ENCODE measurements at regions not wholly inside any gene's neighbourhood (a gene's known extent, or its start where the extent isn't known, plus 50 kb on each side); places are given as distances from the start of the nearest gene placed in this dataset.

- Histone ChIP-seq H3K36me3 (ENCODE audit: control insufficient read depth in 5 of 5, insufficient read depth in 5 of 5, low read length in 5 of 5) (no peaks in the 10 kb centered on the region), H3K27ac (ENCODE audit: low read depth, low read length) (no peak overlapping the region), H3K4me1 (ENCODE audit: control insufficient read depth in 5 of 5, insufficient read depth in 5 of 5, low read length in 5 of 5) (no peaks in the 10 kb centered on the region), H3K4me3 (ENCODE audit: low read depth in 1 of 5, low read length in 5 of 5) (no peak overlapping the region), H3K9me3 (ENCODE audit: control insufficient read depth in 5 of 5, low read length in 5 of 5) (peaks cover 0 to 5% (median 0%) of the 10 kb centered on the region in 5 donors), H3K27me3 (ENCODE audit: control insufficient read depth in 5 of 5, insufficient read depth in 4 of 5, low read length in 5 of 5) (no peaks in the 10 kb centered on the region), H3K9ac (ENCODE audit: low read length in 5 of 5) (no peak overlapping the region)
Measured at GRCh38 chr4:100042711-100043110, 92.6 kb upstream of the H2AZ1 start.

- Histone ChIP-seq H3K36me3 (ENCODE audit: control insufficient read depth in 5 of 5, insufficient read depth in 5 of 5, low read length in 5 of 5) (no peaks in the 10 kb centered on the region), H3K27me3 (ENCODE audit: control insufficient read depth in 5 of 5, insufficient read depth in 4 of 5, low read length in 5 of 5) (no peaks in the 10 kb centered on the region), H3K9ac (ENCODE audit: low read length in 5 of 5) (no peak overlapping the region), H3K4me1 (ENCODE audit: control insufficient read depth in 5 of 5, insufficient read depth in 5 of 5, low read length in 5 of 5) (no peaks in the 10 kb centered on the region), H3K27ac (ENCODE audit: low read depth, low read length) (no peak overlapping the region), H3K4me3 (ENCODE audit: low read depth in 1 of 5, low read length in 5 of 5) (no peak overlapping the region), H3K9me3 (ENCODE audit: control insufficient read depth in 5 of 5, low read length in 5 of 5) (peaks cover 0 to 5% (median 0%) of the 10 kb centered on the region in 5 donors)
Measured at GRCh38 chr4:100042235-100042634, 92.2 kb upstream of the H2AZ1 start.

- no peak overlapping the region for H3K4me3 ChIP-seq (ENCODE audit: low read depth in 1 of 5, low read length in 5 of 5)
- H3K9ac ChIP-seq (ENCODE audit: low read length in 5 of 5) = no peak overlapping the region
- H3K4me1 ChIP-seq (ENCODE audit: control insufficient read depth in 5 of 5, insufficient read depth in 5 of 5, low read length in 5 of 5) = no peaks in the 10 kb centered on the region
- H3K27me3 ChIP-seq (ENCODE audit: control insufficient read depth in 5 of 5, insufficient read depth in 4 of 5, low read length in 5 of 5) = no peaks in the 10 kb centered on the region
- no peak overlapping the region for H3K27ac ChIP-seq (ENCODE audit: low read depth, low read length)
- peaks cover 0 to 9% (median 0%) of the 10 kb centered on the region in 5 donors for H3K9me3 ChIP-seq (ENCODE audit: control insufficient read depth in 5 of 5, low read length in 5 of 5)
- no peaks in the 10 kb centered on the region for H3K36me3 ChIP-seq (ENCODE audit: control insufficient read depth in 5 of 5, insufficient read depth in 5 of 5, low read length in 5 of 5)
Measured at GRCh38 chr4:100041646-100042045, 91.6 kb upstream of the H2AZ1 start.

GRCh38 chr4:100034023-100034664 lies 84.1 kb upstream of the H2AZ1 start:
- Histone ChIP-seq H3K4me1 (ENCODE audit: control insufficient read depth in 5 of 5, insufficient read depth in 5 of 5, low read length in 5 of 5) (no peaks in the 10 kb centered on the region), H3K27me3 (ENCODE audit: control insufficient read depth in 5 of 5, insufficient read depth in 4 of 5, low read length in 5 of 5) (no peaks in the 10 kb centered on the region), H3K27ac (ENCODE audit: low read depth, low read length) (no peak overlapping the region), H3K36me3 (ENCODE audit: control insufficient read depth in 5 of 5, insufficient read depth in 5 of 5, low read length in 5 of 5) (no peaks in the 10 kb centered on the region), H3K4me3 (ENCODE audit: low read depth in 1 of 5, low read length in 5 of 5) (no peak overlapping the region), H3K9me3 (ENCODE audit: control insufficient read depth in 5 of 5, low read length in 5 of 5) (peaks cover 0 to 5% (median 0%) of the 10 kb centered on the region in 5 donors), H3K9ac (ENCODE audit: low read length in 5 of 5) (no peak overlapping the region)

- no peak overlapping the region for H3K27ac ChIP-seq (ENCODE audit: low read depth, low read length)
- no peaks in the 10 kb centered on the region for H3K36me3 ChIP-seq (ENCODE audit: control insufficient read depth in 5 of 5, insufficient read depth in 5 of 5, low read length in 5 of 5)
- no peak overlapping the region for H3K9ac ChIP-seq (ENCODE audit: low read length in 5 of 5)
- no peaks in the 10 kb centered on the region for H3K27me3 ChIP-seq (ENCODE audit: control insufficient read depth in 5 of 5, insufficient read depth in 4 of 5, low read length in 5 of 5)
- no peaks in the 10 kb centered on the region for H3K4me1 ChIP-seq (ENCODE audit: control insufficient read depth in 5 of 5, insufficient read depth in 5 of 5, low read length in 5 of 5)
- H3K9me3 ChIP-seq (ENCODE audit: control insufficient read depth in 5 of 5, low read length in 5 of 5) = no peaks in the 10 kb centered on the region
- H3K4me3 ChIP-seq (ENCODE audit: low read depth in 1 of 5, low read length in 5 of 5) = no peak overlapping the region
Measured at GRCh38 chr4:100026066-100026465, 76.0 kb upstream of the H2AZ1 start.

- Histone ChIP-seq H3K27ac (ENCODE audit: low read depth, low read length) (no peak overlapping the region), H3K9ac (ENCODE audit: low read length in 5 of 5) (no peak overlapping the region), H3K4me1 (ENCODE audit: control insufficient read depth in 5 of 5, insufficient read depth in 5 of 5, low read length in 5 of 5) (no peaks in the 10 kb centered on the region), H3K27me3 (ENCODE audit: control insufficient read depth in 5 of 5, insufficient read depth in 4 of 5, low read length in 5 of 5) (no peaks in the 10 kb centered on the region), H3K4me3 (ENCODE audit: low read depth in 1 of 5, low read length in 5 of 5) (no peak overlapping the region), H3K9me3 (ENCODE audit: control insufficient read depth in 5 of 5, low read length in 5 of 5) (peaks cover 0 to 5% (median 0%) of the 10 kb centered on the region in 5 donors), H3K36me3 (ENCODE audit: control insufficient read depth in 5 of 5, insufficient read depth in 5 of 5, low read length in 5 of 5) (no peaks in the 10 kb centered on the region)
Measured at GRCh38 chr4:100023800-100024199, 73.7 kb upstream of the H2AZ1 start.

GRCh38 chr4:100022792-100023222 lies 72.7 kb upstream of the H2AZ1 start:
- H3K9ac ChIP-seq (ENCODE audit: low read length in 5 of 5) = no peak overlapping the region
- no peak overlapping the region for H3K4me3 ChIP-seq (ENCODE audit: low read depth in 1 of 5, low read length in 5 of 5)
- H3K27me3 ChIP-seq (ENCODE audit: control insufficient read depth in 5 of 5, insufficient read depth in 4 of 5, low read length in 5 of 5) = no peaks in the 10 kb centered on the region
- no peaks in the 10 kb centered on the region for H3K36me3 ChIP-seq (ENCODE audit: control insufficient read depth in 5 of 5, insufficient read depth in 5 of 5, low read length in 5 of 5)
- peaks cover 0 to 5% (median 0%) of the 10 kb centered on the region in 5 donors for H3K9me3 ChIP-seq (ENCODE audit: control insufficient read depth in 5 of 5, low read length in 5 of 5)
- no peaks in the 10 kb centered on the region for H3K4me1 ChIP-seq (ENCODE audit: control insufficient read depth in 5 of 5, insufficient read depth in 5 of 5, low read length in 5 of 5)
- H3K27ac ChIP-seq (ENCODE audit: low read depth, low read length) = no peak overlapping the region

GRCh38 chr4:100019821-100020220 lies 69.7 kb upstream of the H2AZ1 start:
- no peak overlapping the region for H3K9ac ChIP-seq (ENCODE audit: low read length in 5 of 5)
- H3K27me3 ChIP-seq (ENCODE audit: control insufficient read depth in 5 of 5, insufficient read depth in 4 of 5, low read length in 5 of 5) = no peaks in the 10 kb centered on the region
- no peaks in the 10 kb centered on the region for H3K36me3 ChIP-seq (ENCODE audit: control insufficient read depth in 5 of 5, insufficient read depth in 5 of 5, low read length in 5 of 5)
- no peak overlapping the region for H3K27ac ChIP-seq (ENCODE audit: low read depth, low read length)
- no peak overlapping the region for H3K4me3 ChIP-seq (ENCODE audit: low read depth in 1 of 5, low read length in 5 of 5)
- peaks cover 0 to 5% (median 0%) of the 10 kb centered on the region in 5 donors for H3K9me3 ChIP-seq (ENCODE audit: control insufficient read depth in 5 of 5, low read length in 5 of 5)
- H3K4me1 ChIP-seq (ENCODE audit: control insufficient read depth in 5 of 5, insufficient read depth in 5 of 5, low read length in 5 of 5) = no peaks in the 10 kb centered on the region

GRCh38 chr4:100017637-100018310 lies 67.7 kb upstream of the H2AZ1 start:
- Histone ChIP-seq H3K4me1 (ENCODE audit: control insufficient read depth in 5 of 5, insufficient read depth in 5 of 5, low read length in 5 of 5) (no peaks in the 10 kb centered on the region), H3K4me3 (ENCODE audit: low read depth in 1 of 5, low read length in 5 of 5) (no peak overlapping the region), H3K9me3 (ENCODE audit: control insufficient read depth in 5 of 5, low read length in 5 of 5) (peaks cover 0 to 5% (median 0%) of the 10 kb centered on the region in 5 donors), H3K27me3 (ENCODE audit: control insufficient read depth in 5 of 5, insufficient read depth in 4 of 5, low read length in 5 of 5) (no peaks in the 10 kb centered on the region), H3K36me3 (ENCODE audit: control insufficient read depth in 5 of 5, insufficient read depth in 5 of 5, low read length in 5 of 5) (no peaks in the 10 kb centered on the region), H3K9ac (ENCODE audit: low read length in 5 of 5) (no peak overlapping the region), H3K27ac (ENCODE audit: low read depth, low read length) (no peak overlapping the region)

GRCh38 chr4:100016191-100016590 lies 66.1 kb upstream of the H2AZ1 start:
- Histone ChIP-seq H3K9ac (ENCODE audit: low read length in 5 of 5) (no peak overlapping the region), H3K4me1 (ENCODE audit: control insufficient read depth in 5 of 5, insufficient read depth in 5 of 5, low read length in 5 of 5) (no peaks in the 10 kb centered on the region), H3K27me3 (ENCODE audit: control insufficient read depth in 5 of 5, insufficient read depth in 4 of 5, low read length in 5 of 5) (no peaks in the 10 kb centered on the region), H3K4me3 (ENCODE audit: low read depth in 1 of 5, low read length in 5 of 5) (no peak overlapping the region), H3K36me3 (ENCODE audit: control insufficient read depth in 5 of 5, insufficient read depth in 5 of 5, low read length in 5 of 5) (no peaks in the 10 kb centered on the region), H3K9me3 (ENCODE audit: control insufficient read depth in 5 of 5, low read length in 5 of 5) (peaks cover 0 to 5% (median 0%) of the 10 kb centered on the region in 5 donors), H3K27ac (ENCODE audit: low read depth, low read length) (no peak overlapping the region)
